H9 (cell line): ENCODE measurements at regions not wholly inside any gene's neighbourhood (a gene's known extent, or its start where the extent isn't known, plus 50 kb on each side); places are given as distances from the start of the nearest gene placed in this dataset.

Source experiments
- DNase-seq: peaks from one replicate; pipeline ENCODE4 v3.0.0-alpha.2; 2017
- H2AFZ ChIP-seq: one replicate; pipeline ENCODE4 v1.6.1; 2013; ENCODE audit warnings: mild to moderate bottlenecking, low read length, control low read depth, moderate library complexity
- H2AK5ac ChIP-seq: 2 replicates; pipeline ENCODE4 v1.6.1; 2013; ENCODE audit warnings: low read length, control low read depth, mixed read lengths; ENCODE audit not compliant: insufficient read length
- H2BK120ac ChIP-seq: one replicate; pipeline ENCODE4 v1.6.1; 2013; ENCODE audit warnings: low read depth, mild to moderate bottlenecking, low read length, control low read depth, inconsistent platforms; ENCODE audit not compliant: poor library complexity, severe bottlenecking
- H2BK12ac ChIP-seq: 2 replicates; pipeline ENCODE4 v1.6.1; 2013; ENCODE audit warnings: low read length, control low read depth, mixed read lengths, low read depth; ENCODE audit not compliant: insufficient read length
- H2BK15ac ChIP-seq: 2 replicates; pipeline ENCODE4 v1.6.1; 2013; ENCODE audit warnings: low read depth, low read length, control low read depth
- H2BK20ac ChIP-seq: one replicate; pipeline ENCODE4 v1.6.1; 2013; ENCODE audit warnings: low read depth, mild to moderate bottlenecking, low read length, control low read depth, inconsistent platforms; ENCODE audit not compliant: poor library complexity, severe bottlenecking
- H2BK5ac ChIP-seq: 2 replicates; pipeline ENCODE4 v1.6.1; 2013; ENCODE audit warnings: low read length, control low read depth, mixed read lengths; ENCODE audit not compliant: insufficient read length
- H3K14ac ChIP-seq: 2 replicates; pipeline ENCODE4 v1.6.1; 2013; ENCODE audit warnings: low read length, control low read depth; ENCODE audit not compliant: insufficient read depth
- H3K18ac ChIP-seq: 2 replicates; pipeline ENCODE4 v1.6.1; 2013; ENCODE audit warnings: low read depth, mild to moderate bottlenecking, mixed read lengths, low read length, control low read depth; ENCODE audit not compliant: insufficient read length
- H3K23ac ChIP-seq: 2 replicates; pipeline ENCODE4 v1.6.1; 2013; ENCODE audit warnings: low read length, control low read depth, mixed read lengths, low read depth; ENCODE audit not compliant: insufficient read length
- H3K23me2 ChIP-seq: 2 replicates; pipeline ENCODE4 v1.6.1; 2013; ENCODE audit warnings: low read depth, mild to moderate bottlenecking, mixed read lengths, low read length, control low read depth; ENCODE audit not compliant: insufficient read length, poor library complexity, severe bottlenecking
- H3K27ac ChIP-seq: 2 replicates; pipeline ENCODE4 v1.5.1; 2013; ENCODE audit warnings: low read length, control low read depth, mixed read lengths, low read depth; ENCODE audit not compliant: insufficient read length
- H3K27me3 ChIP-seq: 2 replicates; pipeline ENCODE4 v1.6.1; 2013; ENCODE audit warnings: low read length, control low read depth, inconsistent platforms; ENCODE audit not compliant: insufficient read depth
- H3K4ac ChIP-seq: 2 replicates; pipeline ENCODE4 v1.6.1; 2013; ENCODE audit warnings: low read depth, mild to moderate bottlenecking, control low read depth, inconsistent platforms, low read length, moderate library complexity
- H3K4me1 ChIP-seq: 2 replicates; pipeline ENCODE4 v1.6.1; 2013; ENCODE audit warnings: low read length, control low read depth, inconsistent platforms; ENCODE audit not compliant: insufficient read depth
- H3K4me2 ChIP-seq: 2 replicates; pipeline ENCODE4 v1.6.1; 2013; ENCODE audit warnings: low read length, control low read depth, mixed read lengths; ENCODE audit not compliant: insufficient read length, insufficient read depth
- H3K56ac ChIP-seq: 2 replicates; pipeline ENCODE4 v1.6.1; 2013; ENCODE audit warnings: low read depth, mild to moderate bottlenecking, mixed read lengths, low read length, control low read depth; ENCODE audit not compliant: insufficient read length
- H3K79me1 ChIP-seq: 2 replicates; pipeline ENCODE4 v1.6.1; 2013; ENCODE audit warnings: low read depth, mild to moderate bottlenecking, moderate library complexity, low read length, control low read depth, inconsistent platforms; ENCODE audit not compliant: insufficient read depth, poor library complexity, severe bottlenecking
- H3K79me2 ChIP-seq: 2 replicates; pipeline ENCODE4 v1.6.1; 2013; ENCODE audit warnings: low read length, control low read depth, inconsistent platforms; ENCODE audit not compliant: insufficient read depth
- H3K9ac ChIP-seq: 2 replicates; pipeline ENCODE4 v1.6.1; 2013; ENCODE audit warnings: low read length, control low read depth, mixed read lengths; ENCODE audit not compliant: insufficient read length; ENCODE audit errors: extremely low read depth
- H3K9me3 ChIP-seq: one replicate; pipeline ENCODE4 v1.6.1; 2013; ENCODE audit warnings: low read depth, low read length, inconsistent platforms; ENCODE audit not compliant: control insufficient read depth
- H3T11ph ChIP-seq: one replicate; pipeline ENCODE4 v1.6.1; 2013; ENCODE audit warnings: mild to moderate bottlenecking, low read length, control low read depth, inconsistent platforms
- H4K20me1 ChIP-seq: one replicate; pipeline ENCODE4 v1.6.1; 2013; ENCODE audit not compliant: control insufficient read depth, insufficient read length, insufficient read depth
- H4K5ac ChIP-seq: 2 replicates; pipeline ENCODE4 v1.6.1; 2013; ENCODE audit warnings: low read depth, mild to moderate bottlenecking, mixed read lengths, low read length, control low read depth; ENCODE audit not compliant: insufficient read length
- H4K8ac ChIP-seq: replicated peaks from 2 replicates; pipeline ENCODE4 v1.6.1; 2013; ENCODE audit warnings: low read length, control low read depth, mixed read lengths, low read depth; ENCODE audit not compliant: insufficient read length
- H4K91ac ChIP-seq: 2 replicates; pipeline ENCODE4 v1.6.1; 2013; ENCODE audit warnings: low read depth, mild to moderate bottlenecking, moderate library complexity, mixed read lengths, low read length, control low read depth; ENCODE audit not compliant: insufficient read length
- H3K27ac Mint-ChIP-seq, 3 experiments: 2 replicates in 2 of 3; 3 replicates in 1 of 3; pipeline ENCODE4 v1.8.0; 2020 to 2021; ENCODE audit warnings: mixed read lengths in 3 of 3, mild to moderate bottlenecking in 1 of 3, moderate library complexity in 1 of 3
- H3K27me3 Mint-ChIP-seq: 2 replicates; pipeline ENCODE4 v1.8.0; 2021; ENCODE audit warnings: low read depth, mild to moderate bottlenecking, moderate library complexity, mixed read lengths
- H3K36me3 Mint-ChIP-seq, 3 experiments: 2 replicates in 2 of 3; 3 replicates in 1 of 3; pipeline ENCODE4 v1.8.0; 2020 to 2021; ENCODE audit warnings: low read depth in 3 of 3, mixed read lengths in 3 of 3; ENCODE audit not compliant: insufficient read depth in 1 of 3
- H3K4me1 Mint-ChIP-seq, 2 experiments: 2 replicates each; pipeline ENCODE4 v1.8.0; 2020; ENCODE audit warnings: mixed read lengths in 2 of 2
- H3K4me3 Mint-ChIP-seq, 2 experiments: 2 replicates in 1 of 2; 3 replicates in 1 of 2; pipeline ENCODE4 v1.8.0; 2020 to 2021; ENCODE audit warnings: mild to moderate bottlenecking in 2 of 2, mixed read lengths in 2 of 2, moderate library complexity in 1 of 2
- H3K9me3 Mint-ChIP-seq, 2 experiments: 2 replicates in 1 of 2; 3 replicates in 1 of 2; pipeline ENCODE4 v1.8.0; 2020; ENCODE audit warnings: mild to moderate bottlenecking in 2 of 2, mixed read lengths in 2 of 2, moderate library complexity in 1 of 2
- CTCF ChIP-seq: fragments of 200-600 bp; sonication (generic); conservative IDR thresholded peaks from 3 replicates; pipeline ENCODE4 v1.8.0; 2021; ENCODE audit warnings: antibody characterized with exemption, mild to moderate bottlenecking
- WGBS: extraction: QIAGEN DNeasy Blood & Tissue Kit; methylation state at CpG from one replicate; pipeline ENCODE4 v1.1.7; 2013; ENCODE audit warnings: missing lambda C conversion rate, low lambda C conversion rate, mixed read lengths; ENCODE audit not compliant: insufficient read length; ENCODE audit errors: extremely low coverage; 5-methylcytosine and 5-hydroxymethylcytosine counted together

GRCh38 chr5:3080366-3080765 lies 328.9 kb upstream of the IRX2 start:
- Histone ChIP-seq H4K5ac (no peak overlapping the region), H2BK5ac (no peak overlapping the region), H3K18ac (no peak overlapping the region), H4K20me1 (no peaks in the 10 kb centered on the region), H2BK120ac (no peak overlapping the region), H2AFZ (no peak overlapping the region), H3K4me1 (no peaks in the 10 kb centered on the region), H3K79me2 (no peaks in the 10 kb centered on the region), H2AK5ac (no peak overlapping the region), H3K27ac (no peak overlapping the region), H2BK20ac (no peak overlapping the region), H3K23ac (no peak overlapping the region), H3K4me2 (no peak overlapping the region), H2BK15ac (no peak overlapping the region), H3K9me3 (peaks cover 3% of the 10 kb centered on the region), H4K91ac (no peak overlapping the region), H3K23me2 (no peaks in the 10 kb centered on the region), H3K79me1 (no peaks in the 10 kb centered on the region), H3K9ac (no peak overlapping the region), H3K4ac (no peak overlapping the region), H4K8ac (no peak overlapping the region), H3K56ac (no peak overlapping the region), H3K27me3 (no peaks in the 10 kb centered on the region), H2BK12ac (no peak overlapping the region), H3K14ac (no peak overlapping the region), H3T11ph (no peak overlapping the region)
- Mint-ChIP-seq H3K27ac (no peak overlapping the region), H3K4me1 (peaks cover 0 to 11% of the 10 kb centered on the region in 2 experiments; a peak in 2 of 4 replicates), H3K9me3 (peaks cover 7 to 10% of the 10 kb centered on the region in 2 experiments), H3K36me3 (peaks cover 2 to 9% (median 5%) of the 10 kb centered on the region in 3 experiments), H3K4me3 (no peak overlapping the region), H3K27me3 (peaks cover 7% of the 10 kb centered on the region)
- WGBS, result no CpG with 5 or more reads among the region's 9 CpGs
- TF ChIP-seq CTCF, result no peak
- DNase-seq, result no peak
